Ectodermal cell (in vitro differentiated cells): ENCODE measurements at regions not wholly inside any gene's neighbourhood (a gene's known extent, or its start where the extent isn't known, plus 50 kb on each side); places are given as distances from the start of the nearest gene placed in this dataset.
"Not testable (repeated sequence)": the region's sequence is repeated elsewhere in the genome, so short reads cannot be mapped to it uniquely, and the experiment has no call there.

Experiments used
- H3K27ac ChIP-seq: 2 replicates; pipeline ENCODE4 v1.7.0; 2013; ENCODE audit warnings: mild to moderate bottlenecking, low read depth, low read length; ENCODE audit not compliant: insufficient read depth, poor library complexity, severe bottlenecking
- H3K27me3 ChIP-seq: 2 replicates; pipeline ENCODE4 v1.7.0; 2013; ENCODE audit warnings: mild to moderate bottlenecking, low read length; ENCODE audit not compliant: insufficient read depth, control insufficient read depth, poor library complexity, severe bottlenecking
- H3K36me3 ChIP-seq: one replicate; pipeline ENCODE4 v1.7.0; 2013; ENCODE audit warnings: low read length; ENCODE audit not compliant: control insufficient read depth, insufficient read depth
- H3K4me1 ChIP-seq: one replicate; pipeline ENCODE4 v1.7.0; 2013; ENCODE audit warnings: low read length; ENCODE audit not compliant: control insufficient read depth, insufficient read depth
- H3K4me3 ChIP-seq: 2 replicates; pipeline ENCODE4 v1.7.0; 2013; ENCODE audit warnings: low read depth, low read length, control low read depth; ENCODE audit not compliant: insufficient read depth
- H3K9me3 ChIP-seq: 2 replicates; pipeline ENCODE4 v1.7.0; 2013; ENCODE audit warnings: mild to moderate bottlenecking, low read length, moderate library complexity; ENCODE audit not compliant: control insufficient read depth
- WGBS, 2 experiments: methylation state at CpG; one replicate each; pipeline ENCODE4 v1.1.7; 2013; ENCODE audit warnings: missing lambda C conversion rate in 2 of 2; 5-methylcytosine and 5-hydroxymethylcytosine counted together

GRCh38 chr9:7552706-7553105 lies 246.9 kb downstream of the DMAC1 start:
- not testable (repeated sequence) for H3K27me3 ChIP-seq, H3K4me1 ChIP-seq, H3K27ac ChIP-seq, H3K36me3 ChIP-seq, H3K4me3 ChIP-seq, H3K9me3 ChIP-seq
- WGBS, 2 experiments, result 79 to 100% methylated on average over 1 of the region's 1 CpG

- no peak overlapping the region for H3K4me3 ChIP-seq
- 48 to 52% methylated on average over 3 of the region's 3 CpGs for WGBS, 2 experiments
- H3K27me3 ChIP-seq, result no peaks in the 10 kb centered on the region
These were observed 250.3 kb downstream of the DMAC1 start for GRCh38 chr9:7549249-7549648.

GRCh38 chr9:7546261-7546660 lies 253.3 kb downstream of the DMAC1 start:
- Histone ChIP-seq H3K4me1 (peaks cover 7% of the 10 kb centered on the region), H3K36me3 (no peaks in the 10 kb centered on the region), H3K27ac (no peak overlapping the region), H3K4me3 (no peak overlapping the region), H3K27me3 (no peaks in the 10 kb centered on the region), H3K9me3 (no peaks in the 10 kb centered on the region)
- 0% methylated on average over 1 of the region's 1 CpG for WGBS, 2 experiments

More at GRCh38 chr9:7549249-7549648, 250.3 kb downstream of the DMAC1 start:
- H3K4me1 ChIP-seq, result peaks cover 7% of the 10 kb centered on the region
- H3K27ac ChIP-seq, result no peak overlapping the region
- H3K36me3 ChIP-seq, result no peaks in the 10 kb centered on the region
- no peaks in the 10 kb centered on the region for H3K9me3 ChIP-seq

- H3K36me3 ChIP-seq, result no peaks in the 10 kb centered on the region
- no peak overlapping the region for H3K27ac ChIP-seq
- peaks cover 7% of the 10 kb centered on the region for H3K4me1 ChIP-seq
- no peak overlapping the region for H3K4me3 ChIP-seq
- WGBS, 2 experiments, result 97 to 100% methylated on average over 3 to 4 of the region's 5 CpGs
- H3K27me3 ChIP-seq, result no peaks in the 10 kb centered on the region
- no peaks in the 10 kb centered on the region for H3K9me3 ChIP-seq
These were observed 254.0 kb downstream of the DMAC1 start for GRCh38 chr9:7545371-7546165.

- no peaks in the 10 kb centered on the region for H3K9me3 ChIP-seq
- no peak overlapping the region for H3K27ac ChIP-seq
- H3K4me3 ChIP-seq, result no peak overlapping the region
- H3K36me3 ChIP-seq, result no peaks in the 10 kb centered on the region
- WGBS, 2 experiments, result 67 to 69% methylated on average over 4 of the region's 4 CpGs
- H3K4me1 ChIP-seq, result no peaks in the 10 kb centered on the region
- H3K27me3 ChIP-seq, result no peaks in the 10 kb centered on the region
These were observed 256.9 kb downstream of the DMAC1 start for GRCh38 chr9:7542693-7543092.

- H3K4me1 ChIP-seq, result no peaks in the 10 kb centered on the region
- H3K27ac ChIP-seq, result no peak overlapping the region
- WGBS, 2 experiments, result 91 to 100% methylated on average over 1 to 2 of the region's 2 CpGs
- H3K9me3 ChIP-seq, result no peaks in the 10 kb centered on the region
- H3K36me3 ChIP-seq, result no peaks in the 10 kb centered on the region
- H3K4me3 ChIP-seq, result no peak overlapping the region
- no peaks in the 10 kb centered on the region for H3K27me3 ChIP-seq
These were observed 257.5 kb downstream of the DMAC1 start for GRCh38 chr9:7542126-7542525.

- WGBS, 2 experiments, result 10 to 27% methylated on average over 1 to 4 of the region's 4 CpGs
- Histone ChIP-seq H3K4me1 (no peaks in the 10 kb centered on the region), H3K9me3 (no peaks in the 10 kb centered on the region), H3K27me3 (no peaks in the 10 kb centered on the region), H3K4me3 (no peak overlapping the region), H3K27ac (no peak overlapping the region), H3K36me3 (no peaks in the 10 kb centered on the region)
These were observed 263.2 kb downstream of the DMAC1 start for GRCh38 chr9:7536310-7536939.

GRCh38 chr9:7534211-7534935 lies 265.2 kb downstream of the DMAC1 start:
- Histone ChIP-seq H3K36me3 (no peaks in the 10 kb centered on the region), H3K9me3 (no peaks in the 10 kb centered on the region), H3K4me3 (no peak overlapping the region), H3K27ac (no peak overlapping the region), H3K4me1 (no peaks in the 10 kb centered on the region), H3K27me3 (no peaks in the 10 kb centered on the region)
- WGBS, 2 experiments, result 97 to 100% methylated on average over 5 of the region's 5 CpGs

GRCh38 chr9:7533376-7534090 lies 266.0 kb downstream of the DMAC1 start:
- no peaks in the 10 kb centered on the region for H3K9me3 ChIP-seq
- no peak overlapping the region for H3K27ac ChIP-seq
- H3K27me3 ChIP-seq, result no peaks in the 10 kb centered on the region
- H3K4me1 ChIP-seq, result no peaks in the 10 kb centered on the region
- no peaks in the 10 kb centered on the region for H3K36me3 ChIP-seq
- WGBS, 2 experiments, result 91 to 95% methylated on average over 6 of the region's 6 CpGs
- no peak overlapping the region for H3K4me3 ChIP-seq
